ENCODE measurements at regions not wholly inside any gene's neighbourhood (a gene's known extent, or its start where the extent isn't known, plus 50 kb on each side); places are given as distances from the start of the nearest gene placed in this dataset.
"Not testable (repeated sequence)": the region's sequence is repeated elsewhere in the genome, so short reads cannot be mapped to it uniquely, and the experiment has no call there.

DNA sequence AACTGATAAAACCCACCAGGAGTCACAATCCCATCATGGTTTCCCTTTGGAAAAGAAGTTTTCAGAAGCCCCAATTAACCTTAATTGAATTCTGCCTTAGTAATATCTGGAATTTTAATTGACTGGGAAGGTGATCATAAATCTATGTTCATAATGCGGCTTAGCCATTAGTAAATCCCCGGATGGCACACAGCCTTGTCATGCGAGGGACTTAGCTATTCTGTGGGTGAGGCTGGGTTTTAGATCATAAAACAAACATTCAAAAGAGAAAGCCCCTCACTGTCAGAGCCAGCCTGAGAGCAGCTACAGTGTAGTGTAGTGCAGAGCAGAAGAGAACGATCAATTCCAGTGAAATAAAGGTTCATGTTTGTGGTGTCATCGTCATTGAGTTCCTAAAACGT is 124.0 kb upstream of the NOCT start:
- no peak for DNase-seq

DNA sequence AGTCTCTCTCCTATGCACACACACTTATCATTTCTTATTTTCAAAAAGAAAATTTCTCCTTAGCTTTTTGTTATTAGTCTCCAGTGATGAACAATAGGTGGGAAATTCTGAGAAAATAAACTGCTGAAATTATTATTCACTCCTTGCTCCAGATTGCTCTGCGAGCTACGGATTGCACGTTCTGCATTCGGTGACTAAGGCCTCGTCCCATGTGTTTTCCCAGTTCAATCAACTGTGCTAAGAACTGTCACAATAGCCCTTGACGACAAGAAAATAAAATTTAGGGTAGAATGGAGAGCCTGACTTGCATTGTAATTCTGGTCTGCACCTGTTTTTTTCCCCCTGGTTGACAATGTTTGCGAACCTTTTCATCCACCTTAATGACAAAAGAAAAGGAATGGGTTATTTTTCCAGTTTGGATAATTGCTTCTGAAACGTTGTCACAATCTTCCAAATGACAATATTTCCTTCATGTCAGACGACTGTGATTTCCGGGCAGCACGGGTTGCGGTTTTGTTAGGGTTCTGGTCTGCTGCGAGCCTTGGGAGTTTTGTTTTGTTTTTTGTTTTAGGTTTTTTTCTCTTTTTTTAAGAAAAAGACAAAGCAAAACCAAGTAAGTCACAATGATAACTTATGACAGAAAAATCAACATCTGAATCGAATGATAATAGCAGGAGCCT is 124.5 kb upstream of the NOCT start:
- DNase-seq, result no peak

GRCh38 chr4:138889216-138889615 is 126.4 kb upstream of the NOCT start:
- no peak for DNase-seq

GRCh38 chr4:138887741-138888140 is 127.8 kb upstream of the NOCT start:
- DNase-seq, result no peak

DNA sequence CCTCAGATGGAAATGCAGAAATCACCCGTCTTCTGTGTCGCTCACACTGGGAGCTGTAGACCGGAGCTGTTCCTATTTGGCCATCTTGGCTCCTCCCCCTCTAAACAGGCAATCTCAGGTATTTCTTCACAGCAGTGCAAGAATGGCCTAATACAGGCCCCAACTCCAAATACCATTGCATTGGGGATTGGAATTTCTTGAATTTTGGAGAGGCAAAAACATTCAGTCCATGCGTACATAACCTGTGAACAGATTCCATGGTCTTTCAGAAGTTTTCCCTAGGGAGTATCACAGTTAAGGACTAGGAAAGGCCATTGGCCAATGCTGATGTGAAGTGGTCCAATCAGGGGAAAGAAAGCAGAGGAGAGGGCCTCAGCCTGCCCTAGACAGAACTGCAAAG is 128.2 kb upstream of the NOCT start:
- DNase-seq, result no peak

GRCh38 chr4:138879757-138880156 is 135.8 kb upstream of the NOCT start:
- no peak for DNase-seq

GRCh38 chr4:138875891-138876608 is 139.5 kb upstream of the NOCT start:
- no peak for DNase-seq

GRCh38 chr4:138871555-138871875 is 144.1 kb upstream of the NOCT start:
- DNase-seq, result no peak

GRCh38 chr4:138870737-138871554 is 144.6 kb upstream of the NOCT start:
- DNase-seq, result peak; percentile 16

GRCh38 chr4:138869631-138870030 is 145.9 kb upstream of the NOCT start:
- no peak for DNase-seq

DNA sequence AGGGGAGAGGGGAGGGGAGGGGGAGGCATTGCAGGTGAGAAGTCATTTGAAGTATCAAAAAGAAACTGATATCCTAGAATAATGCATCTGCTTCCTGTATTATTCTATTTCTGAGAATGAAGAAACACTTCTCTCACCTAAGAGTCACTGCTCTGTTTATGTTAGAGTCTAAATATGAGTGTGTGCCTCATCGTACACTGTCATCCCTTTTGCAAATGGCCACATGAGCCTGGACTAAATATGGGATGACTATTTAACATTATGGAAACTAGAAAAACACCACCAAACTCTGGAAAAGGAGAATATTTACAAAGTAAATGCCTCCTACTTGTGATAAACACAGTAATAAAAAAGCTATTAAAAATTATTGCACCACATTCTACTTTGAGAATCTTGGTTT is 146.4 kb upstream of the NOCT start:
- DNase-seq, result no peak

GRCh38 chr4:138868562-138868961 is 147.0 kb upstream of the NOCT start:
- DNase-seq, result no peak

DNA sequence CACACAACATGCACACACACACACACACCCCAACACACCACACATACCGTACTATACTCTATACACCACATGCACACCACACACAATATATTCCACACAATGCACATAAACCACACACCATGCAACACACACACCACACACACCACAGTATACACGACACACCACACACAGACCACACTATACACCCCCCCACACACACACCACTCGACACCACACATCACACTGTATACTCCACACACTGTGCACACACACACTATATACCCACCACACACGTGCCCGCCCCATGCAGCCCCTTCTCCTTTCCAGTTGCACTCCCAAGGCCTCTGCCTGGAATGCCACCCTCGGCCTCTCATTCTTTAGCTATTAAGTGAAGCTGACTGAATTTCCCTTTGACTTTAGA is 148.2 kb upstream of the NOCT start:
- no peak for DNase-seq

- no peak for DNase-seq
Observed at GRCh38 chr4:138866314-138866713, 149.3 kb upstream of the NOCT start.

GRCh38 chr4:138865765-138866164 is 149.8 kb upstream of the NOCT start:
- DNase-seq, result no peak

- DNase-seq, result no peak
Observed at GRCh38 chr4:138864961-138865720, 150.4 kb upstream of the NOCT start.

GRCh38 chr4:138863160-138863559 is 152.4 kb upstream of the NOCT start:
- no peak for DNase-seq

DNA sequence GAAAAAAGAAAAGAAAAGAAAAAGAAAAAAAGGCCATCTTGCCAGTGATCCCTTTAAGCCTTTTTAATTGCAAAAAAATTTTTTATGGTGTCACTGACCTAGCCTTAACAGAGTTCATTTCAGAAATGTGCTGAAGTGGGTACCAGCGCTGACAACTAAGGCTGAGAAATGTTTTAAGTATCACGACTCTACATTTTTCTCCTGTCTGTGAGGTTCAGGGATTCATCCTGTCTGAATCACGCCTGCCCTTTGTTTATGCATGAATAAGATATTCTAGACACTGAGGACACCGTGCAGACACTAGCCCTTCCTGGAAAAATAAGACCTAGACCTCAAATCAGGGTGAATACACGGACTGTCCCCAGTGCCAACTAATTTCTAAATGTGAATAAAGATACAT is 154.4 kb upstream of the NOCT start:
- no peak for DNase-seq

DNA sequence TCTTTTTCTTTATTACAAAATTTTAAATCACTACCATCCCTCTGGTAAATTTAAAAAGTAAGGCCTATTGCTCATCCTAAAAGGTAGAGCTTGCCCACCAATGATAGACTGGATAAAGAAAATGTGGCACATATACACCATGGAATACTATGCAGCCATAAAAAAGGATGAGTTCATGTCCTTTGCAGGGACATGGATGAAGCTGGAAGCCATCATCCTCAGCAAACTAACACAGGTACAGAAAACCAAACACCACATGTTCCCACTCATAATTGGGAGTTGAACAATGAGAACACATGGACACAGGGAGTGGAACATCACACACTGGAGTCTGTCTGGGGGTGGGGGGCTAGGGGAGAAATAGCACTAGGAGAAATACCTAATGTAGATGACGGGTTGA is 155.2 kb upstream of the NOCT start:
- not testable (repeated sequence) for DNase-seq

- DNase-seq, result no peak
Observed at GRCh38 chr4:138859254-138859653, 156.3 kb upstream of the NOCT start.

GRCh38 chr4:138858419-138858818 is 157.2 kb upstream of the NOCT start:
- DNase-seq, result no peak

DNA sequence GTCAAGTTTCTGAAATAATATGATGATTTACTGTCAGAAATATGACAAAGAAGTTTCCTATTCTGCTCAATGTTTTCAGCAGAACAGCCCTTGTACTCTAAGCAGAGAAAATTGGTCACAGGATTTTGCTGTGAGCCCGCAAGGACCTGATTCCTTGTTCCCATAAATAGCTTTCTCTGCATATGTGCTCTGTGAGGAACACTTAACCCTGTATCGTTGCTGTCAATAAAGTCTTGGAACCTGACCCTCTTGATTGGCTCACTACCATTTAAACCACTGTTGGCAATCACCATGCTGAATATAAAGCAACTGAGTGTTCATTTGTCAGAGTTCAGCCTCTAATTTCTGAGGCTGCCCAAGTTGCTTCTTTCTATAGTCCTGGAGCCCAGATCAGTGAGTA is 158.2 kb upstream of the NOCT start:
- DNase-seq, result no peak

- no peak for DNase-seq
Observed at GRCh38 chr4:138852681-138853080, 162.9 kb upstream of the NOCT start.

Measured in CD4-positive, alpha-beta T cell treated with Interferon gamma for 1 hour (primary cell).